HG03103 (cell line): ENCODE measurements at regions not wholly inside any gene's neighbourhood (a gene's known extent, or its start where the extent isn't known, plus 50 kb on each side); places are given as distances from the start of the nearest gene placed in this dataset.

Experiments used
- ATAC-seq: cut with Tn5 transposase; IDR thresholded peaks from one replicate; pipeline ENCODE4 v1.9.1; 2021; ENCODE audit warnings: low read depth; ENCODE audit not compliant: unreplicated experiment

DNA sequence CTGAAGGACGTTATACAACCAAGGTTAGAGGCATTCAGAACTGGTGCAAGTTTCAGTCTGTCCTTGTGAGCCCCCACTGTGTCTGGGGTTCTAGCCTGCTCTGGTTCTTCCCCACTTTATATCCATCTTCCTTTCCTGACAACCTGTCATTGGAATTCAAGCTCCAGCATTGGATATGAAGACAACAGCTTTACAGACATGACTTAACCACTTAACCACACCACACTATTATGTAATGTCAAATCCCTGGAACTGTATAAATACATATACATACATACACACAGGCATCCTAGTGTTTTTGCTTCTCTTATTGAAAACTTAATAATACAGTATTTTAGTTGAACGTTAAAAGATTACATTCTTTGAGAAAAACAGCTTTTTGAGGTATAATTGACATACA lies 217.9 kb upstream of the SGK1 start:
- ATAC-seq: no peak

DNA sequence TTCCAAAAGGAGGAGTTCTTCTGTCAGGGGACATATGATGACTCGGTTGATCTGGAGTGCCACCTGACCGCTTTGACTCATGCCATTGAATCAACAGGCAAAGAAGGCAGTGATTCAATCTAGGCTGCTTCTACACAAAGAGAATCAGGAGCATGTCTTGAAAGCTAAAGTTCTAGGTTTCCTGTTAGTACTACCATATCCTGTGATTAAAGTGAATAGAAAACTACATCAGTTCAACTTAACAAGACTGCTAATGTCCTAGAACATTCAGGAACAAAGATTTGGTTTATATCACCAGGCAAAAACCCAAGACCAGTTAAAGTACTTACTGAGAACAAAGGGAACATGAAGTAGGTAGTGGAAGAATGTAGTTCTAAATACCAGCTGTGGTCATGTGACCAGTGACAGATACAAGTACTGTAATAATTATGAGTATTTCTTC lies 216.8 kb upstream of the SGK1 start:
- ATAC-seq: no peak

DNA sequence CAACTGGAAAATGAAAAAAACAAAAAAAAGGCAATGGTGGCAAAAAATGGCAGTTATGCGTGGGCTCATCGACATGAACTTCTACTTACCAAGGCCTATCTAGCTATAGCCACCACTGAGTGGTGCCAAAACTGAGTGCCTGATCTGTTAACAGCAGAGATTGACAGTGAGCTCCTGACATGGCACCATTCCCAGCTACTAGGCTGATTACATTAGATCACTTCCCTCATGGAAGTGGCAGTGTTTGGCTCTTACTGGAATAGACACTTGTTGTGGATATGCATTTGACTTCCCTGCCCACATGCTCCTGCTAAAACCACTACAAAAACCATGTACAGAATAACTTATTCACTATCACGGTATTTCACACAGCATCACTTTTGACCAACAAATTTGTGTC lies 216.1 kb upstream of the SGK1 start:
- ATAC-seq: no peak

DNA sequence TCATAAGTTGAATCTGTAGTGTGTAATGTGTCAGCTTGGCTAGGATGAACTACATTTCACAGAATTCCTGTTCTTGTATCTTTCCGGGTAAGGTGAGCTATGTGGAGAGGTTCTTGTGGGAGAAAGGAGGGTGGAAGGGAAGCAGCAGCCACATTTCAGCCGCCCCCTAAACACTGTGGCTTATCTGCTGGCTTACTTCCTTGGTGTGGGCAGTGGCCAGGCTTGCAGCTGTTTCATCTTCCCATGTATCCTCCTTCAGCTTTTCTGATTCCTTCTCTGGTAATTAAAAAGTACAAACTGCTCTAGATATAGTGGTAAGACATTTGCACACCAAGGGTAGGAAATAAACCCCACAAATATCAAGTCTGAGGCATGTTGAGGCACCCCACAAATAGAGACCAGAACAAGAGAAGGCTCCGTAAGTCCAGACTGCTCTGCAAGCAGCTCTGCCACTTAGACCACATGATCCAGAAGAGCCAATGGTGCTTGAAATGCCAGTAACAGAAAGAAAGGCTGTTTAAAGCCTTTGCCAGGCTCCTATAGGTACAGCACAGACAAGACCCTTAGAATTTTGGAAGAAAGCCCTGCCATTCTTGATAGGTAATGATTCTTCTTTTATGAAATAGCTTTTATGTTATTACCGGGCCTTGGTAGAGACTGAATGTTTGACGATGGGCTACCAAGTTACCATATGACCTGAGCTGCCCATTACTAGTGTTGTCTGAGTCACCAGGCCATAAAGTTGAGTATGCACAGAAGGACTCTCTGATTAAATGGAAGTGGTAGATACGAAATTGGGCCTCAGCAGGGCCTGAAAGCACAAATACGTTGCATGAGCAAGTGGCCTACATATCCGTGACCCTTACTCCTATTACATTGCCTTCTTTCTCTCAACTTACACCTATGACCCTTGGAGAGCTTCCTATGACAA lies 215.0 kb upstream of the SGK1 start:
- no peak for ATAC-seq

DNA sequence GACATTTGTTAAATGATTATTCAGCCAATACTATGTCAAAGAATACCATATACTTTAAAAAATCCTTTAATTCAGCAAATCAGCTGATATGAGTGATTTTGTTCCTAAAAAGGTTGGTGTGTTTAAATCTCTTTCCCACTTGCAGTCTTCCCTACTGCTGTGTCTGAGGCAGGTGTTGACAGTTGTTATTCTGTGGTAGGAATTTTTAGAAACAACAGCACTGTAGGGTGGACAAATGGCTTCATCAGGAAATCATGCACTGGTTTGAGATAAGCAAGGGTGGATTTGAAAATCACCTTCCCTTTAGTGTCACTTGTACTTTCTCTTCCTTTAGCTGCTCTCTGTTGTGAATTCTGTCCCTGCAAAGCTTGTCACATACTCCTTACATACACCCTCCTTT lies 213.7 kb upstream of the SGK1 start:
- no peak for ATAC-seq

DNA sequence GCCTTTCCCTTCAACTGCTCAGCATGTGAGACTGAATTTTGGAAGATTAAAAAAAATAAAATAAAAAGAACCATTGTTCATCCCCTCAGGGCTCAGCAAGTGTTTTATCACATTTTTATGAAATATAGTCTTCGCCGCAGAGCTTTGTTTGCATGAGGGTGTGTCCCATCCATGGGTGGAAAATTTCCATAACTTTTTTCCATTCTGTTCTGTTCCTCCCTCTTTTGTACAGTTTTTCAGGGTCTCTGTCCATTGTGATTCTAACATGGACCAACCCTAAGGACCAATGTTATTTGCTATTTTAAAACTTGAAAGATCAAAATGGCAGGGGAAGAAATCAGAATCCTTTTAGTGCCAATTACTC lies 213.3 kb upstream of the SGK1 start:
- no peak for ATAC-seq

DNA sequence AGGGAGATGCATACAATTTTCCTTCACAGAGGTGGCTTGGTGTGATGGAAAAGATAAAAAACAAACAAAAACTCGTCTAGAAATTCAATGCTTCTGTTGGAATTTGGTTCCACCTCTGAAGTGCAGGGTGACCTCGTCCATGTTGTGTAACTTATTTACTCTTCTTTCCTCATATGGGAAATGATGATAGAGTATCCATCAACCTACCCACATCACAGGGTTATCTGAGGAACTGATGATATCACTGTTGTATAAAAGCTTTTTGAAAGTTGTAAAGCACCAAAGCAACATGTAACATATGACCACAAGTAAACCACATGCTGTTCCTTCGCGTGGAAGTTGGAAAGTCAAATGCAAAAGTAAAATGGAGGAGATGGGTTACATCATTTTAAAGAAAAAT lies 212.0 kb upstream of the SGK1 start:
- no peak for ATAC-seq

DNA sequence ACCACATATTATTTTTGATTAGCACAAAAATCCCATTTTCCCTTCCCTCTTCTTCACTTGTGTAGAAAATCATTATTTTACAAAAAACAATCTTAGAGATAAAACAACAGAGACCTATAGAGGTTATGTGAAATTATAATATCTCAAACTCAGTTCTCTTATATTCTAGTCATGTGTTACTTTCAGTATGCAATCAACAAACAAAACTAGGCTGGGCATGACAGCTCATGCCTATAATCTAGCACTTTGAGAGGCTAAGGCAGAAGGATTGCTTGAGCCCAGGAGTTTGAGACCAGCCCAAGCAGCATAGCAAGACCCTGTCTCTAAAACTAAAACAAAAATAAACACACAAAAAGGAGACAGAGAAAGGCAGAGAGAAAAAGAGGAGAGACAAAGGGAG lies 211.4 kb upstream of the SGK1 start:
- ATAC-seq: no peak

DNA sequence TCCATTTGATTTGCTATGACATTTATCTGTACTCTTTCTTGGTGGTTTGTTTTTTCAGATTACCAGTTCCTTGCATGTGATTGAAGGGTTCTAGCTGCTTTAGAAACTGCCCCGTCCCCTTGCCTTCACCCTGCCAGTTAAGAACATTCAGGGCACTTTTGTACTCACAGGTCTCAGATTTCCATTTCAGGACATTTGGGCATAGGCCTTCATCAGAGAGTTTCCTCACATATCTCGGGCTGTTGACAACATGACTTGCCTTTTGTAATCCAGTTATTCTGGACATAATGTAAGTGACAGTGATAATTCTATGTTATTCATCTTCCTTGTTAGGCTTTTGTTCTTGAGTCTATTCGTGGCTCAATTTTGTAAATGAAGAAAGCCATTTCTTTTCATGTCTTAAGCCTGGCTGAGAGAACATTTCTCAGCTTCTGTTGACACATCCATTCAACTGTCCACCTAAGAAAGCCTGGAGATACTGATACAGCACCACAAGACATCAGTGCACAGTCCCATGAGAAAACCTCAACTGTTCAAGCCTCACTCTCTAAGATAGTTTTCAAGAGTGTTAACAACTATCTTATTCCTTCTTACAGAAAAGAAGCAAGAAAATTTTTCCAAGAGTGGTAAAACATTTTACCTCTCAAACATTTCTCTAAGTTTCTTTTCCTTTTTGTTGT lies 209.3 kb upstream of the SGK1 start:
- ATAC-seq: no peak

DNA sequence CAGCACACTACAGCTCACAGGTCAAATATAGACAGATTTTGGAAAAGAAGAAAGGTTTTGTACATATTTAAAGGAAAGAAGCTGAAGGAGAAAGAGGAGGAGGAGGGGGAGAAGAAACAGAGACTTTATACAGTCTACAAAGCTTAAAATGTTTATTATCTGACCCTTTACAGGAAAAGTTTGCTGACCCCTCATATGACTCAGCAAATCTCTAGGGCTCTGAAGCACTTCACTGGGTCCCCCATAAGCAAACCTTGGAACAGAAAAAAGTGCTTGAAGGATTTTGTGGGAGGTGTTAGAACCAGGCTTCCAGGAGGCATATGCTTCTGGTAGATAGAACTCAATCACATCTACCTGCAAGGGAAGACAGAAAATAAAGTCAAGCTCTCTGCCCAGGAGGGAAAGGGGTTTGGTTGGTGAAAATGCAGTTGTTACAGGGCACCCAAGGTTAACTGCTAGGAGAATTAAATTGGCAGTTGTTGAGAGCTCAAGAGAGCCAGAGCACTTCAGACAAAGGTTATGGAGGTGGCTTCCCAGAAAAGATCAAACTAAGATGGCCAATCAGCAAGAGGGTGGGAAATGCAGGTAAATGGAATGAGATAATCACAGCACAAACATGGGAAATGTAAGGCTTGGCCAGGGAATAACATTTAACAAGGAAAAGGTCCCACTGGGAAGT lies 207.4 kb upstream of the SGK1 start:
- no peak for ATAC-seq

DNA sequence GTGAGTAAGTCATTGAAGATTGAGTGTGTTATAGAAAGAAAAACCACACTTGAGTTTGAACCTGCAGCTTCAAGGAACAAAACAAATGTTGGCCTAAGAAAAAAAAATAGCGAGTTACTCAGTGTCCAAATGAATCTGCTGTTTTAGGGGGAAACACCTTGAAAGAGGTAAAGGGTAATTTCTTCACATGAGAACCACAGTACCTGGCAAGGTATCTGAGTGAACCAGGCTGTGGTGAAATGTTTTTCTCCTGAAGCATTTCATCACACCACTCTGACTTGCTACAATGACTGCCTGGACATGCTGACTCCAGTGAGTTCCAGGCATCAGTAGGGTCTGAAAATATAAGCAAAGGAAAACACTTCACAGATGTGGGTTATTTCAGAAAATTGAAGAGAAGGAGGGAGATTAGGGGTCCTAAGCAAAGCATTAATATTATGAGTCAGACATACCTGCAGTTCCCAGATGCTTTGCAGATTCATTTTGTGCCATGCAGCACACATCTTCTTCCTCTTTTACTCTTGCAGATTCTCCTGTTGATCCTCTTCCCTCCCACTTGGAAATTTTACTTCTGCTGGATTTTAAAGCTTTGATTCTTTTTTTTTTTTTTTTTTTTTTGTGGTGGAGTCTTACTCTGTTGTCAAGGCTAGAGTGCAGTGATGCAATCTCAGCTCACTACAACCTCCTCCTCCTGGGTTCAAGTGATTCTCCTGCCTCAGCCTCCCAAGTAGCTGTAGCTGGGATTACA lies 206.2 kb upstream of the SGK1 start:
- no peak for ATAC-seq

DNA sequence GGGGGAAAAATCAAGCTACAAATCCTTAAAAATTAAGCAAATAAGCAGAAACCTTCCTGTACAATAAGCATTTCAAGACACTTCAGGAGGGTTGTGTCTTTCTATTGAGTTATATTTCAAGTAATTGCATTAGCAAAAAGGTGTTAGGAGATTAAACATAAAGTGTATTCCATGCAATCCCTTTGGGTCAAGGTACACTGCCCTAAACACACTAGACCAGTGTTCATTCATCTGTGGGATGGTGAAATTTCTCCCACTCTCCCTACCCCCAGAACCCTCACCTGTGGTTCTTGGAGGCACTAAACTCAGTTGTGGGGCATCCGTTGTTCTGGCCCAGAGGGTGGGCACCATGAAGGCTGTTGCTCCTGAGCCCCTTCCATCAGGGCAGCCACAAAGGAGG lies 205.1 kb upstream of the SGK1 start:
- no peak for ATAC-seq

DNA sequence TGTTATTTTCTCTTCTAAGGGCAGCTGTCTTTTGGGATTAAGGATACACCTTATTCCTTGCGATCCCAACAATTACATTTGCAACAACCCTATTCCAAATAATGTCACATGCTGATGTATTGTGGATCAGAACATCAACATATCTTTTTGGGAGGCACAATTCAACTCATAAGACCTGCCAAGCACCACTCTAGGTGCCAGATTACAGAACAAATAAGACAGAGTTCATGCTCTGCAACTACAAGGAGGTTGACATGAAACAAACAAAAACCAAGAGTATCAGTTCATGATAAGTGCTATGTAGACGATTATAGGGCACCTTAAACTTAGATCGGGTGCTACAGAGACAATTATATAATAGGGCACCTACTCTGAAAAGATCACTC lies 203.2 kb upstream of the SGK1 start:
- ATAC-seq: no peak

DNA sequence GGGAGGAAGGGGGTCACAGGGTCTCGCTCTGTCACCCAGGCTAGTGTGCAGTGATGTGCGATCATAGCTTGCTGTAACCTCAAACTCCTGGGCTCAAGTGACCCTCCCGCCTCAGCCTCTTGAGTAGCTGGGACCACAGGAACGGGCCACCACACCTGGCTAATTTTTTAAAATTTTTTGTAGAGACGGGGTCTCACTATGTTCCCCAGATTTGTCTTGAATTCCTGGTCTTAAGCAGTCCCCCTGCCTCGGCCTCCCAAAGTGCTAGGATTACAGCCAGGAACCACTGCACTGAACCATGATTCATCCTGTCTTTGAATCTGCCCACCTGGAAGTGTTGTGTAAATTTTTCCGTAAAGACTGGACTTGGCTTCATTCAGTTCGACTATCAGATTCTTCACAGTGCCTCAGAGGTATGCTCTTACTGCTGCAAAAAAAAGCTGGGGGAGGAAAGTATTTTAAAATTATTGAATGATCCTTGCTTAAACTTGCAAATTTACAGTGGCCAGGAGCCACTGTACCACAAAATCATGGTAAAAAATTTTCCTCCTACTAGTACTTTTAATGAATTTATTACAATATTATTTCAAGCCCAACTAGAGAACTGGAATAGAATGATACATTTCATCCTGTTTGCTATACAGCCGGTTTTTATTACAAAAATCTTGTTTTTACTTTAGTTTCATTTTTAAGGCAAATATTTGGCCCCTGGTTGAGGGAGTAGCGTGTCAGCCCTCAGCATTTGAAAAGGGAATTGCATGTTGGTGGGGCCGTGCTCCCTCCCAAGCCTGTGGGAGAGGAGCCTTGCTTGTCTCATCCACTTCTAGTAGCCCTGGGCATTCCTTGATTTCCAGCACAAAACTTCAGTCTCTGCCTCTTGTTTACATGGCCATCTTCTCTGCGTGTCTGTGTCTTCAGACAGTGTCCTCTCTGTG lies 202.5 kb upstream of the SGK1 start:
- no peak for ATAC-seq

DNA sequence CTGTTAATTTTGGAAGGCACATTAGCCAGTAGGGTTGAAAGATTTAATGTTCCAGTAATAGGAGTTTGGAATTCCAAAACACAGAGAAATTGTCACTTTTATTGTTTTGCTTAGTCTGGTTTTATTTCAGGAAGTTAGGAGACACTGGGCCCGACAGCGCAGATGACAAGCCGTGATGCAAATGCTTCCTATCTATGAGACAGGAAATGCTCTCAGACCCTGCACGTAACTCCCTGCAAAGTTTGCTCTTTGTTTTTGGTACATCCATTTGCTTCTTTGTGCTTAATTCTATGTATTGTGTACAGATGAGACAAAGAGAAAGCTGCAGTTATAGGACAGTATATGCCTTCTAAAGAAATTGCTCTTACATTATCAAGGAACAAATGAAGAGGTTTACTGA lies 201.6 kb upstream of the SGK1 start:
- peak; percentile 70 for ATAC-seq

DNA sequence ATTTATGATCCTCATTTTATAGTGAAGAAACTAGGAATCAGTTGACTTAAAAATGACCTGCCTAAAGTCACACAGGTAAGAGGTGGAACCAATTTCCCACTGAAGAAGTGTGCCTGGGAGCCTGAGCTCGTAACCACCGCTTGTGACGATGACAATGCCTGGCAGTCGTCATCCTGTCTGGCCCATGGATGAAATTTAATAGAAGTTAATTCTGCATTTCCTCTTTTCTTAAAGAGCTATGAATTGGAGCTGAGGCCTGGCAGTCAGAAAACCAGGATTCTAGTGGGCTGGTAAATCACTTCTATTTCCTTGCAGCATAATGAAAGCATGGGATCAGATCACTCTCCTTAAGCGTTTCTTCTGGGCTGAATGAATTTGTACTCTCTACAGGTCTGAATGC lies 200.0 kb upstream of the SGK1 start:
- ATAC-seq: no peak

DNA sequence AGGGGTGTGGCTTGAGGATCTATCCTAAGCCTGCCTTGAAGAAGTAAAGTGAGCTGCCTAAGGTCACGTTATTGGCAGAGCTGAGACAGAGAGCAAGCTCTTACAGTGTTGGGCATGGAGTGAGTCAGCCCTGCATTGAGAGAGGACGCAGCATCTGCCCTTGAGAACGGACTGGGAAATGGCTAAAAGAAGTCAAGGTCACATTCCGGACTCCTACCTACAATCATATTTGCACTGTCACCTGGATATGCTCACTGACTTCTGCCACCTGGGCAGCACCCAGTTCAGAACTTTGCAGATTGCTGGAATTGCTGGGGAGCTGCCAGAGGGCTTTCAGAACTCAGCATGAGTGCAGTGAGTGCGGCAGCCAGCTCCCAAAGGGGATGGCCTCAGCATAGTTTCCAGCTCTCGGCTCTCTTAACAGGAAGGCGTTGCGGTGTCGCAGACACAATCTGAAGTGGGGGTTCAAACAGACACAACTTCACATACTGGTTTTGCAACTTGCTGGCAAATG lies 199.3 kb upstream of the SGK1 start:
- no peak for ATAC-seq

DNA sequence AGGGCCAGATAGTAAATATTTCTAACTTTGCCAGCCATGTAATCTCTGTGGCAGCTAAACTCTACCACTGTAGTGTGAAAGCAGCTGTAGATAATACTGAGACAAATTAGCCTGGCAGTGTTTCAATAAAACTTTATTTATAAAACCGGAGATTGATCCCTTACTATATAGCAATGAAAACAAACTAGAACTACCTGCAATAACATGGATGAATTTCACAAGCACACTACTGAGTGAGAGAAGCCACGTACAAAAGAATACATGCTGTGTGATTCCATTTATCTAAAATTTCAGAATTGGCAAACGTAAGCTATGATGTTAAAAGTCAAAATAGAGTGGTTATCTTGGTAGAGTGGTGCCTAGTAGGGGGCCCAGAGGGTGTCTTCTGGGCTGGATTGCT lies 198.7 kb upstream of the SGK1 start:
- no peak for ATAC-seq

DNA sequence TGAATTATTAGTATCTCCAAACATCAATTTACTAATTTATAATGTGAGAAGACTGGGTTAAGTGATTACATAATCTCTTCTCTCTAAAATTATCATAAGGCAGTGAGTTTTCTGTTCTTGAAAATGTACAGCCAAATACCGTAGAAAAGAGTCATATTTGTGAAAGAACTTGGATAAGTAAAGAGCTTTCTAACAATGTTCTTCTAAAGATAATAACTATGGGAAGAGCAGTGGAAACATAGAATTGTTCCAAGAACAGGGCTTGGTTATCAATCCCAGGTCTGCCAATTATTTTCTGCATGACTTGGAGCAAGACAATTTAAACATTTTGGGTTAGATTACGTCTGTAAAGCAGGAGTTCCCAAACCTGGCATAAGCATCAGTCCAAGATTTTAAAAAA lies 198.1 kb upstream of the SGK1 start:
- ATAC-seq: no peak

DNA sequence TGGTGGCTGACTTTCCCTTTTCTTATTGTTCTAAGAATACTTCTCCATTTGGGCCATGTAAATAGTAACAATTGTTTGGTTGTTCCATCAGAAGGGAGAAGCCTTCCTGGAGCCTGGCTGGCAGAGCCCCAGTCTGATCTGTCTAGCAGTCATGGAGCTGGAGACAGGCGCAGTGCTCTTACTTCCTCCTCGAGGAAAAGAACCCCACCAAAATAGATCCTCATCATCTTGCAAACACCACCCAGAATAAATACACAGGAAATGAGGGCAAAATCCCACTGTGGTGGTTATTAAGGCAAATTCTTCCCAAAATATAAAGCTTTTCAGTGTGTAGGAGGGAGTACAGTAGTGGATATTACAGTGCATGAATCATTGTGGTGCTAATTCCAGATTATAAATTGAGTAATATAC lies 195.1 kb upstream of the SGK1 start:
- no peak for ATAC-seq
